HL-60 (cell line): ENCODE measurements at regions not wholly inside any gene's neighbourhood (a gene's known extent, or its start where the extent isn't known, plus 50 kb on each side); places are given as distances from the start of the nearest gene placed in this dataset.

ENCODE experiments used
- DNase-seq, 2 experiments: peaks; one replicate each; pipeline ENCODE4 v3.0.0-alpha.2; 2010 to 2020; ENCODE audit warnings: low read depth in 1 of 2, low spot score in 1 of 2
- H3K27ac ChIP-seq: fragments of 250-450 bp; sonication (Bioruptor Pico); replicated peaks from 2 replicates; pipeline ENCODE4 v1.5.1; 2020; ENCODE audit warnings: mild to moderate bottlenecking, moderate library complexity
- H3K27me3 ChIP-seq: fragments of 250-450 bp; sonication (Bioruptor Pico); 2 replicates; pipeline ENCODE4 v1.5.1; 2021; ENCODE audit warnings: mild to moderate bottlenecking, moderate library complexity; ENCODE audit not compliant: insufficient read depth, poor library complexity, severe bottlenecking
- H3K4me3 ChIP-seq: replicated peaks from 2 replicates; pipeline ENCODE4 v1.5.1; 2011; ENCODE audit warnings: mild to moderate bottlenecking, control low read depth, low read length; ENCODE audit not compliant: insufficient read depth
- GABPA ChIP-seq: IDR thresholded peaks from 2 replicates; pipeline ENCODE4 v1.6.1; 2012; ENCODE audit warnings: low read depth
- POLR2AphosphoS5 ChIP-seq: IDR thresholded peaks from 2 replicates; pipeline ENCODE4 v1.6.1; 2012; ENCODE audit warnings: low read depth
- SPI1 ChIP-seq: IDR thresholded peaks from 2 replicates; pipeline ENCODE4 v1.6.1; 2012; ENCODE audit warnings: low read depth, mild to moderate bottlenecking, borderline replicate concordance
- TF ChIP-seq, protein P1 (sequence below): IDR thresholded peaks from 2 replicates; pipeline ENCODE4 v1.6.1; 2012; ENCODE audit warnings: low read depth; ENCODE audit not compliant: insufficient replicate concordance
- TF ChIP-seq, protein P2 (sequence below): IDR thresholded peaks from one replicate; pipeline ENCODE4 v1.5.1; 2011; ENCODE audit warnings: low read length, control low read depth, inconsistent platforms; ENCODE audit not compliant: insufficient read depth

DNA sequence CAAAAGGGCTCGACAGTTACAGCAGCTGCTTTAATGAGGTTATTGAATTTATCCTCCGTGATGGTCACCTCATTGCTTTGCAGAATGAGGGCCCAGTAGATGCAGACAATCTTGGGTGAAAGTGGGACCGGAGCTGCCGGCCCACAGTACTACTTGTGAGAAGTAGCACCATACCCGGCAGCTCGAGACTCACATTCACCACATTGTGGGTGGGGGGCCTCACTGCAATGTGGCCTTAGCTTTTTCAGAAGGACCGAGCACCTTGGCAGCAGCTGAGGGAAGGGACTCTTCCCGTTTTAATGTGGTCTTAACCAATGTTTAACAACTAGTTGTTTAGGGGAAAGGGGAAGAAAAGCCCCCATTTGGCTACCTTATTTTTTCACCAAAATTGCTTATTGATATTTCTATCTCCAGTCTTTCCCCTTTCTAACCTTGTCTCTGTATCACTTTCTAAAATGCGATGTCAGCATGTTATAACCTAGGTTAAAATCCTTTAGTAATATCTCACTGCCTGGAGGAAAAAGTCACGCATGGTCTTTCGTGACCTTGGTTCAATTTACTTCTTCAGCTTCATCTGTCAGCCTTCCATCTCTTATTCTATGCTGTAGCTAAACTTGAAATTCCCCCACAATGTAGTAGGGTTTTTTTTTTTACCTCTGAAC is 87.4 kb upstream of the PHYHIPL start:
- Histone ChIP-seq H3K27me3 (no peaks in the 10 kb centered on the region), H3K27ac (no peak overlapping the region), H3K4me3 (no peak overlapping the region)
- DNase-seq: no peak
- TF ChIP-seq SPI1 (no peak), POLR2AphosphoS5 (no peak), GABPA (no peak)
- TF ChIP-seq, protein P1, sequence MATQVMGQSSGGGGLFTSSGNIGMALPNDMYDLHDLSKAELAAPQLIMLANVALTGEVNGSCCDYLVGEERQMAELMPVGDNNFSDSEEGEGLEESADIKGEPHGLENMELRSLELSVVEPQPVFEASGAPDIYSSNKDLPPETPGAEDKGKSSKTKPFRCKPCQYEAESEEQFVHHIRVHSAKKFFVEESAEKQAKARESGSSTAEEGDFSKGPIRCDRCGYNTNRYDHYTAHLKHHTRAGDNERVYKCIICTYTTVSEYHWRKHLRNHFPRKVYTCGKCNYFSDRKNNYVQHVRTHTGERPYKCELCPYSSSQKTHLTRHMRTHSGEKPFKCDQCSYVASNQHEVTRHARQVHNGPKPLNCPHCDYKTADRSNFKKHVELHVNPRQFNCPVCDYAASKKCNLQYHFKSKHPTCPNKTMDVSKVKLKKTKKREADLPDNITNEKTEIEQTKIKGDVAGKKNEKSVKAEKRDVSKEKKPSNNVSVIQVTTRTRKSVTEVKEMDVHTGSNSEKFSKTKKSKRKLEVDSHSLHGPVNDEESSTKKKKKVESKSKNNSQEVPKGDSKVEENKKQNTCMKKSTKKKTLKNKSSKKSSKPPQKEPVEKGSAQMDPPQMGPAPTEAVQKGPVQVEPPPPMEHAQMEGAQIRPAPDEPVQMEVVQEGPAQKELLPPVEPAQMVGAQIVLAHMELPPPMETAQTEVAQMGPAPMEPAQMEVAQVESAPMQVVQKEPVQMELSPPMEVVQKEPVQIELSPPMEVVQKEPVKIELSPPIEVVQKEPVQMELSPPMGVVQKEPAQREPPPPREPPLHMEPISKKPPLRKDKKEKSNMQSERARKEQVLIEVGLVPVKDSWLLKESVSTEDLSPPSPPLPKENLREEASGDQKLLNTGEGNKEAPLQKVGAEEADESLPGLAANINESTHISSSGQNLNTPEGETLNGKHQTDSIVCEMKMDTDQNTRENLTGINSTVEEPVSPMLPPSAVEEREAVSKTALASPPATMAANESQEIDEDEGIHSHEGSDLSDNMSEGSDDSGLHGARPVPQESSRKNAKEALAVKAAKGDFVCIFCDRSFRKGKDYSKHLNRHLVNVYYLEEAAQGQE: no peak
- TF ChIP-seq, protein P2, sequence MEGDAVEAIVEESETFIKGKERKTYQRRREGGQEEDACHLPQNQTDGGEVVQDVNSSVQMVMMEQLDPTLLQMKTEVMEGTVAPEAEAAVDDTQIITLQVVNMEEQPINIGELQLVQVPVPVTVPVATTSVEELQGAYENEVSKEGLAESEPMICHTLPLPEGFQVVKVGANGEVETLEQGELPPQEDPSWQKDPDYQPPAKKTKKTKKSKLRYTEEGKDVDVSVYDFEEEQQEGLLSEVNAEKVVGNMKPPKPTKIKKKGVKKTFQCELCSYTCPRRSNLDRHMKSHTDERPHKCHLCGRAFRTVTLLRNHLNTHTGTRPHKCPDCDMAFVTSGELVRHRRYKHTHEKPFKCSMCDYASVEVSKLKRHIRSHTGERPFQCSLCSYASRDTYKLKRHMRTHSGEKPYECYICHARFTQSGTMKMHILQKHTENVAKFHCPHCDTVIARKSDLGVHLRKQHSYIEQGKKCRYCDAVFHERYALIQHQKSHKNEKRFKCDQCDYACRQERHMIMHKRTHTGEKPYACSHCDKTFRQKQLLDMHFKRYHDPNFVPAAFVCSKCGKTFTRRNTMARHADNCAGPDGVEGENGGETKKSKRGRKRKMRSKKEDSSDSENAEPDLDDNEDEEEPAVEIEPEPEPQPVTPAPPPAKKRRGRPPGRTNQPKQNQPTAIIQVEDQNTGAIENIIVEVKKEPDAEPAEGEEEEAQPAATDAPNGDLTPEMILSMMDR: no peak

DNA sequence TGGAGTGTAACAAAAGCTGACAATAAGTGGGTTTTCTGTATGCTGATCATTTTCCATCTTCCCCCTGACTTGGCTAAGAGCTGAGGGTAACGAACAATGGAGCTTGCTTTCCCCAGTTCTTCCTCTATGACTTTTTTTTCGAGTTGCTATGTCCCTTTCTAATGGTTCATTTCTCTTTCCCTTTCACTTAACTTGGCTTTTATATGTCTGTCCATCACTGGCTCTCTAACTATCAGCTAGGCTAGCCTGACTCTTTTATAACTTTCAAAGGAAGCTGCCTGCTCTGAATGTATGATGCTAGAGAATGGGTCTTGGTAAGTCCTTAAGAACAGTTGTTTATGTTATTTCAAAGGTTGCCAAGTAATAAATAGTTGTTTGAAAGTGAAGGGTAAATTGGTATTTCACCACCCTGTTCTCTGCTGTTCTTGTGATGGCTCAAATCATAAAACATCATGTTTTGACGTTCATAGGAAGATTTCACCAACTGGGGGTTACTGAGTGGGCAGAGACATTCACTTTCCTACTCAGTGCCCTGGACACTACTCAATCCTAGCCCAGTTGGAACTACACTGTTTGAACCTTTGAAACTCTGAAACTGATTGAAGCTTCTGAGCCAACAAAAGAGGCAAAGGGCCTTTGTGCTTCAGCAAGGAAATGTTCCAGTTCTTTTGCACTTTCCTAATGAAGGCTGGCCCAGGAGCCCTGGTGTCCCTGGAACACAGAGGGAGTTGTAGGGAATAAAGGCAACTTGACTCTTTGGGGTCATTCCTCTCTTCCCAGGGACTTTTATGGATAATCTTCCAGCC is 85.4 kb upstream of the PHYHIPL start:
- no peak for TF ChIP-seq POLR2AphosphoS5
- TF ChIP-seq SPI1: no peak
- TF ChIP-seq GABPA: no peak
- TF ChIP-seq, protein P1: no peak
- TF ChIP-seq, protein P2: no peak
- Histone ChIP-seq H3K27ac (no peak overlapping the region), H3K4me3 (no peak overlapping the region), H3K27me3 (no peaks in the 10 kb centered on the region)
- no peak for DNase-seq

DNA sequence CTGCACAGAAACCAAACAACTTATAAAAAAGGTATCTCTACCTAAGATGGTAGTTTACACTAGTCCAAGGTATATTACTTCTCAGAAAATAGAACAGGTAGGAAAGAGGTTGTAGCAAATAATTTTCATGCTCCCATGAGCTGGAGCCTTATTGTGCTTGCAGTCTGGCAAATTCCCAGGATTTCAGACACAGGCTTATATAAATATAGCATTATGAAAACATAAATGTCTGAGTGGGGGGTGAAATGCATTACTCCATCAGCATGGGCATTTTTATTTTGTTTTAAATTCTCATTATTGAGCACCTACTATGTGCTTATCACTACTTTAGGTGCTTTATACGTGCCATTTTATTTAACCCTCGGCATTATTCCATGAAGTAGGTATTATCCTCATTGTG is 83.0 kb upstream of the PHYHIPL start:
- TF ChIP-seq GABPA (no peak), SPI1 (no peak), POLR2AphosphoS5 (no peak)
- TF ChIP-seq, protein P1: no peak
- TF ChIP-seq, protein P2: no peak
- Histone ChIP-seq H3K27me3 (no peaks in the 10 kb centered on the region), H3K4me3 (no peak overlapping the region), H3K27ac (no peak overlapping the region)
- no peak for DNase-seq
